Liver (tissue), 9 donors: ENCODE measurements at regions not wholly inside any gene's neighbourhood (a gene's known extent, or its start where the extent isn't known, plus 50 kb on each side); places are given as distances from the start of the nearest gene placed in this dataset. TPM values are rescaled to one million over a fixed set of nuclear protein-coding genes. Genes with fewer than 3 reads are reported as not detected.

Experiments used
- DNase-seq: peaks from one replicate; pipeline ENCODE4 v3.0.0-alpha.2; 2017; ENCODE audit warnings: low spot score
- H3K27ac ChIP-seq, 2 donors: one replicate each; pipeline ENCODE4 v1.7.0; 2013; ENCODE audit warnings: inconsistent platforms in 2 of 2, low read length in 2 of 2, control low read depth in 1 of 2, low read depth in 1 of 2, mild to moderate bottlenecking in 1 of 2
- H3K27me3 ChIP-seq, 4 donors: one replicate each; pipeline versions ENCODE4 v1.6.1 to v1.7.0; 2013; ENCODE audit warnings: low read length in 3 of 4, inconsistent platforms in 1 of 4, mild to moderate bottlenecking in 1 of 4, moderate library complexity in 1 of 4; ENCODE audit not compliant: control insufficient read depth in 4 of 4, insufficient read depth in 4 of 4
- H3K36me3 ChIP-seq, 4 donors: one replicate each; pipeline versions ENCODE4 v1.6.1 to v1.7.0; 2013; ENCODE audit warnings: low read length in 3 of 4, mild to moderate bottlenecking in 3 of 4, low read depth in 1 of 4, moderate library complexity in 1 of 4; ENCODE audit not compliant: control insufficient read depth in 4 of 4, insufficient read depth in 3 of 4
- H3K4me1 ChIP-seq, 4 donors: one replicate each; pipeline versions ENCODE4 v1.6.1 to v1.7.0; 2013; ENCODE audit warnings: low read length in 3 of 4, mild to moderate bottlenecking in 3 of 4, moderate library complexity in 1 of 4; ENCODE audit not compliant: control insufficient read depth in 4 of 4, insufficient read depth in 4 of 4
- H3K4me3 ChIP-seq, 3 donors: one replicate each; pipeline versions ENCODE4 v1.6.1 to v1.7.0; 2013; ENCODE audit warnings: low read length in 3 of 3, control low read depth in 1 of 3, low read depth in 1 of 3, mild to moderate bottlenecking in 1 of 3
- H3K9ac ChIP-seq, 2 donors: one replicate each; pipeline ENCODE4 v1.7.0; 2013; ENCODE audit warnings: low read length in 2 of 2, mild to moderate bottlenecking in 2 of 2, moderate library complexity in 2 of 2, control low read depth in 1 of 2, low read depth in 1 of 2
- H3K9me3 ChIP-seq, 4 donors: one replicate each; pipeline versions ENCODE4 v1.6.1 to v1.7.0; 2013; ENCODE audit warnings: low read length in 3 of 4; ENCODE audit not compliant: control insufficient read depth in 4 of 4
- FOXA1 ChIP-seq: IDR thresholded peaks from 2 replicates; pipeline ENCODE4 v1.6.1; 2016; ENCODE audit warnings: antibody characterized with exemption
- HNF4A ChIP-seq, 2 donors: conservative IDR thresholded peaks; 2 replicates each; pipeline ENCODE4 v1.6.1; 2016; ENCODE audit warnings: antibody characterized with exemption in 2 of 2, mild to moderate bottlenecking in 2 of 2
- HNF4G ChIP-seq: IDR thresholded peaks from 2 replicates; pipeline ENCODE4 v1.6.1; 2016; ENCODE audit warnings: antibody characterized with exemption
- JUND ChIP-seq, 2 donors: IDR thresholded peaks; 2 replicates each; pipeline ENCODE4 v1.6.1; 2016; ENCODE audit warnings: antibody characterized with exemption in 2 of 2
- NR2F2 ChIP-seq: IDR thresholded peaks from 2 replicates; pipeline ENCODE4 v1.6.1; 2016; ENCODE audit warnings: antibody characterized with exemption
- RXRA ChIP-seq, 2 donors: IDR thresholded peaks; 2 replicates each; pipeline ENCODE4 v1.6.1; 2017 to 2018; ENCODE audit warnings: antibody characterized with exemption in 2 of 2, mild to moderate bottlenecking in 1 of 2
- SP1 ChIP-seq: IDR thresholded peaks from 2 replicates; pipeline ENCODE4 v1.6.1; 2018; ENCODE audit warnings: antibody characterized with exemption, mild to moderate bottlenecking
- TAF1 ChIP-seq: conservative IDR thresholded peaks from 2 replicates; pipeline ENCODE4 v1.6.1; 2016; ENCODE audit warnings: antibody characterized with exemption, mild to moderate bottlenecking
- YY1 ChIP-seq: IDR thresholded peaks from 2 replicates; pipeline ENCODE4 v1.6.1; 2016; ENCODE audit warnings: antibody characterized with exemption, mild to moderate bottlenecking
- WGBS: extraction: QIAGEN DNeasy Blood & Tissue Kit; methylation state at CpG from one replicate; pipeline ENCODE4 v1.1.7; 2013; 5-methylcytosine and 5-hydroxymethylcytosine counted together
- small RNA-seq: library from RNA; depleted of rRNA; stranded (forward); fragments of <200 nt; gene quantifications from one replicate; pipeline ENCODE3, GENCODE V24; 2014
- TF ChIP-seq, protein P1 (sequence below): IDR thresholded peaks from 2 replicates; pipeline ENCODE4 v1.6.1; 2016; ENCODE audit warnings: antibody characterized with exemption, mild to moderate bottlenecking
- TF ChIP-seq, protein P2 (sequence below): IDR thresholded peaks from 2 replicates; pipeline ENCODE4 v1.6.1; 2016; ENCODE audit warnings: antibody characterized with exemption
- TF ChIP-seq, protein P3 (sequence below): fragments of 150-350 bp; IDR thresholded peaks from 2 replicates; pipeline ENCODE4 v1.5.1; 2017; ENCODE audit warnings: improper control_type of control experiment, low read depth, low read length; ENCODE audit not compliant: missing input control
- TF ChIP-seq, protein P4 (sequence below): IDR thresholded peaks from 2 replicates; pipeline ENCODE4 v1.6.1; 2016; ENCODE audit warnings: antibody characterized with exemption
- TF ChIP-seq, protein P5 (sequence below): IDR thresholded peaks from 2 replicates; pipeline ENCODE4 v1.6.1; 2016; ENCODE audit warnings: antibody characterized with exemption
- donor health status: healthy.
- donor health status: healthy.
- donor health status: healthy.
- donor health status: healthy.
- donor health status: healthy.

DNA sequence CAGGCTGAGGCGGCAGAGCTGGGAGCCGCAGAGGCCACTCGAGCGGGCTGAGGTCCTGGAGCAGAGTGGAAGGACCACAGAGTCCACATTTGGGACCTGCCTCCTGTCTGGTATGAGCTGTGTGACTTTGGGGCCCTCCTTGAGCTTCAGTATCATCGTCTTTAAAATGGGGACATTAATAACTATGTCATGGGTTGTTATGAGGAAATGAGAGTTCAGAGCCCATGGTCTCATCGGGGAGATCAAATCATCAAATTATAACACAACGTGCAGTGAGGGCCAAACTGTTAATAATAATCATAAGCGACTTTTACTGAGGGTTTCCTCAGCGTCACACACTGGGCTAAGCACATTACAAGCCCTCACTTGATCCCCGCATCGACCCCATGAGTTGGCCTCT, 49.9 kb upstream of the CCDC167 start:
- Histone ChIP-seq H3K4me3 (no peak overlapping the region), H3K36me3 (no peaks in the 10 kb centered on the region), H3K9me3 (no peaks in the 10 kb centered on the region), H3K4me1 (no peaks in the 10 kb centered on the region), H3K9ac (no peak overlapping the region), H3K27me3 (peaks cover 0 to 2% (median 0%) of the 10 kb centered on the region in 4 donors), H3K27ac (no peak overlapping the region)
- TF ChIP-seq JUND (IDR thresholded peaks at IDR 0.05), result no peak
- no peak for TF ChIP-seq NR2F2
- no peak for TF ChIP-seq SP1
- TF ChIP-seq, protein P1, sequence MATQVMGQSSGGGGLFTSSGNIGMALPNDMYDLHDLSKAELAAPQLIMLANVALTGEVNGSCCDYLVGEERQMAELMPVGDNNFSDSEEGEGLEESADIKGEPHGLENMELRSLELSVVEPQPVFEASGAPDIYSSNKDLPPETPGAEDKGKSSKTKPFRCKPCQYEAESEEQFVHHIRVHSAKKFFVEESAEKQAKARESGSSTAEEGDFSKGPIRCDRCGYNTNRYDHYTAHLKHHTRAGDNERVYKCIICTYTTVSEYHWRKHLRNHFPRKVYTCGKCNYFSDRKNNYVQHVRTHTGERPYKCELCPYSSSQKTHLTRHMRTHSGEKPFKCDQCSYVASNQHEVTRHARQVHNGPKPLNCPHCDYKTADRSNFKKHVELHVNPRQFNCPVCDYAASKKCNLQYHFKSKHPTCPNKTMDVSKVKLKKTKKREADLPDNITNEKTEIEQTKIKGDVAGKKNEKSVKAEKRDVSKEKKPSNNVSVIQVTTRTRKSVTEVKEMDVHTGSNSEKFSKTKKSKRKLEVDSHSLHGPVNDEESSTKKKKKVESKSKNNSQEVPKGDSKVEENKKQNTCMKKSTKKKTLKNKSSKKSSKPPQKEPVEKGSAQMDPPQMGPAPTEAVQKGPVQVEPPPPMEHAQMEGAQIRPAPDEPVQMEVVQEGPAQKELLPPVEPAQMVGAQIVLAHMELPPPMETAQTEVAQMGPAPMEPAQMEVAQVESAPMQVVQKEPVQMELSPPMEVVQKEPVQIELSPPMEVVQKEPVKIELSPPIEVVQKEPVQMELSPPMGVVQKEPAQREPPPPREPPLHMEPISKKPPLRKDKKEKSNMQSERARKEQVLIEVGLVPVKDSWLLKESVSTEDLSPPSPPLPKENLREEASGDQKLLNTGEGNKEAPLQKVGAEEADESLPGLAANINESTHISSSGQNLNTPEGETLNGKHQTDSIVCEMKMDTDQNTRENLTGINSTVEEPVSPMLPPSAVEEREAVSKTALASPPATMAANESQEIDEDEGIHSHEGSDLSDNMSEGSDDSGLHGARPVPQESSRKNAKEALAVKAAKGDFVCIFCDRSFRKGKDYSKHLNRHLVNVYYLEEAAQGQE, result no peak
- no peak for TF ChIP-seq FOXA1
- no peak for TF ChIP-seq TAF1
- TF ChIP-seq, protein P2, sequence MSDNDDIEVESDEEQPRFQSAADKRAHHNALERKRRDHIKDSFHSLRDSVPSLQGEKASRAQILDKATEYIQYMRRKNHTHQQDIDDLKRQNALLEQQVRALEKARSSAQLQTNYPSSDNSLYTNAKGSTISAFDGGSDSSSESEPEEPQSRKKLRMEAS, result no peak
- TF ChIP-seq, protein P3, sequence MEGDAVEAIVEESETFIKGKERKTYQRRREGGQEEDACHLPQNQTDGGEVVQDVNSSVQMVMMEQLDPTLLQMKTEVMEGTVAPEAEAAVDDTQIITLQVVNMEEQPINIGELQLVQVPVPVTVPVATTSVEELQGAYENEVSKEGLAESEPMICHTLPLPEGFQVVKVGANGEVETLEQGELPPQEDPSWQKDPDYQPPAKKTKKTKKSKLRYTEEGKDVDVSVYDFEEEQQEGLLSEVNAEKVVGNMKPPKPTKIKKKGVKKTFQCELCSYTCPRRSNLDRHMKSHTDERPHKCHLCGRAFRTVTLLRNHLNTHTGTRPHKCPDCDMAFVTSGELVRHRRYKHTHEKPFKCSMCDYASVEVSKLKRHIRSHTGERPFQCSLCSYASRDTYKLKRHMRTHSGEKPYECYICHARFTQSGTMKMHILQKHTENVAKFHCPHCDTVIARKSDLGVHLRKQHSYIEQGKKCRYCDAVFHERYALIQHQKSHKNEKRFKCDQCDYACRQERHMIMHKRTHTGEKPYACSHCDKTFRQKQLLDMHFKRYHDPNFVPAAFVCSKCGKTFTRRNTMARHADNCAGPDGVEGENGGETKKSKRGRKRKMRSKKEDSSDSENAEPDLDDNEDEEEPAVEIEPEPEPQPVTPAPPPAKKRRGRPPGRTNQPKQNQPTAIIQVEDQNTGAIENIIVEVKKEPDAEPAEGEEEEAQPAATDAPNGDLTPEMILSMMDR, result no peak
- no peak for TF ChIP-seq RXRA (IDR thresholded peaks at IDR 0.05)
- TF ChIP-seq HNF4G, result no peak
- TF ChIP-seq, protein P4, sequence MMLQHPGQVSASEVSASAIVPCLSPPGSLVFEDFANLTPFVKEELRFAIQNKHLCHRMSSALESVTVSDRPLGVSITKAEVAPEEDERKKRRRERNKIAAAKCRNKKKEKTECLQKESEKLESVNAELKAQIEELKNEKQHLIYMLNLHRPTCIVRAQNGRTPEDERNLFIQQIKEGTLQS, result no peak
- TF ChIP-seq, protein P5, sequence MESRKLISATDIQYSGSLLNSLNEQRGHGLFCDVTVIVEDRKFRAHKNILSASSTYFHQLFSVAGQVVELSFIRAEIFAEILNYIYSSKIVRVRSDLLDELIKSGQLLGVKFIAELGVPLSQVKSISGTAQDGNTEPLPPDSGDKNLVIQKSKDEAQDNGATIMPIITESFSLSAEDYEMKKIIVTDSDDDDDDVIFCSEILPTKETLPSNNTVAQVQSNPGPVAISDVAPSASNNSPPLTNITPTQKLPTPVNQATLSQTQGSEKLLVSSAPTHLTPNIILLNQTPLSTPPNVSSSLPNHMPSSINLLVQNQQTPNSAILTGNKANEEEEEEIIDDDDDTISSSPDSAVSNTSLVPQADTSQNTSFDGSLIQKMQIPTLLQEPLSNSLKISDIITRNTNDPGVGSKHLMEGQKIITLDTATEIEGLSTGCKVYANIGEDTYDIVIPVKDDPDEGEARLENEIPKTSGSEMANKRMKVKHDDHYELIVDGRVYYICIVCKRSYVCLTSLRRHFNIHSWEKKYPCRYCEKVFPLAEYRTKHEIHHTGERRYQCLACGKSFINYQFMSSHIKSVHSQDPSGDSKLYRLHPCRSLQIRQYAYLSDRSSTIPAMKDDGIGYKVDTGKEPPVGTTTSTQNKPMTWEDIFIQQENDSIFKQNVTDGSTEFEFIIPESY, result no peak
- no peak for TF ChIP-seq HNF4A (conservative IDR thresholded peaks at IDR 0.05)
- no peak for TF ChIP-seq YY1
- DNase-seq, result no peak
- WGBS, result 88% methylated on average over 11 of the region's 11 CpGs

Small RNAs in the stretch of these regions (small RNA-seq; reads per million reads assigned to genes)
- not detected for gene MIR4462
